SK-N-SH (cell line): ENCODE measurements at regions not wholly inside any gene's neighbourhood (a gene's known extent, or its start where the extent isn't known, plus 50 kb on each side); places are given as distances from the start of the nearest gene placed in this dataset.
"Not testable (repeated sequence)": the region's sequence is repeated elsewhere in the genome, so short reads cannot be mapped to it uniquely, and the experiment has no call there.

Source experiments
- CTCF ChIA-PET: fragments of 300-600, 350-600 bp; formaldehyde crosslinking; extraction: SDS; loops from one replicate; lab custom pipeline; 2021; lab: Yijun Ruan, JAX
- POLR2A ChIA-PET: fragments of 350-600 bp; sonication (Branson Sonifier 250); formaldehyde crosslinking; extraction: SDS; loops from one replicate; lab custom pipeline; 2020; ENCODE audit warnings: antibody characterized with exemption, inconsistent platforms; lab: Yijun Ruan, JAX
- DNase-seq: peaks from one replicate; pipeline ENCODE4 v3.0.0; 2012
- H2AFZ ChIP-seq: fragments of 200-600 bp; sonication (generic); 2 replicates; pipeline ENCODE4 v1.8.1; 2016; ENCODE audit warnings: antibody characterized with exemption, mild to moderate bottlenecking, low read depth
- H3F3A ChIP-seq: fragments of 200-600 bp; sonication (generic); replicated peaks from 2 replicates; pipeline ENCODE3; 2016; ENCODE audit warnings: antibody characterized with exemption, mild to moderate bottlenecking; ENCODE audit not compliant: insufficient read depth
- H3K27ac ChIP-seq, 2 experiments: fragments of 200-500 bp in 1 of 2; fragments of 200-600 bp in 1 of 2; sonication (Bioruptor generic) in 1 of 2; sonication (generic), shearing (Covaris generic) in 1 of 2; 2 replicates each; pipeline versions ENCODE4 v1.5.1 to v1.6.1; 2014 to 2016; ENCODE audit warnings: low read depth in 2 of 2, inconsistent platforms in 1 of 2, low read length in 1 of 2, mild to moderate bottlenecking in 1 of 2, mixed read lengths in 1 of 2
- H3K27me3 ChIP-seq: fragments of 200-600 bp; sonication (generic), shearing (Covaris generic); 2 replicates; pipeline ENCODE4 v1.6.1; 2016; ENCODE audit warnings: mixed run types; ENCODE audit not compliant: insufficient read depth
- H3K36me3 ChIP-seq, 2 experiments: fragments of 200-500 bp in 1 of 2; fragments of 200-600 bp in 1 of 2; sonication (Bioruptor generic) in 1 of 2; sonication (generic) in 1 of 2; replicated peaks in 1 of 2; 2 replicates each; pipeline versions ENCODE3 to v1.5.1; 2014 to 2016; ENCODE audit warnings: low read length in 1 of 2, mild to moderate bottlenecking in 1 of 2; ENCODE audit not compliant: insufficient read depth in 2 of 2, control insufficient read depth in 1 of 2
- H3K4me1 ChIP-seq, 2 experiments: fragments of 200-500 bp in 1 of 2; fragments of 200-600 bp in 1 of 2; sonication (Bioruptor generic) in 1 of 2; sonication (generic), shearing (Covaris generic) in 1 of 2; 2 replicates each; pipeline versions ENCODE4 v1.5.1 to v1.6.1; 2014 to 2016; ENCODE audit warnings: low read depth in 1 of 2, low read length in 1 of 2, mixed run types in 1 of 2; ENCODE audit not compliant: insufficient read depth in 2 of 2, control insufficient read depth in 1 of 2
- H3K4me2 ChIP-seq: fragments of 200-600 bp; sonication (generic), shearing (Covaris generic); 2 replicates; pipeline ENCODE4 v1.6.1; 2017; ENCODE audit warnings: mixed run types
- H3K4me3 ChIP-seq, 2 experiments: fragments of 200-500 bp in 1 of 2; fragments of 200-600 bp in 1 of 2; sonication (Bioruptor generic) in 1 of 2; sonication (generic), shearing (Covaris generic) in 1 of 2; 2 replicates each; pipeline versions ENCODE4 v1.5.1 to v1.8.1; 2014 to 2016; ENCODE audit warnings: low read depth in 2 of 2, inconsistent platforms in 1 of 2, low read length in 1 of 2, mild to moderate bottlenecking in 1 of 2, mixed read lengths in 1 of 2, moderate library complexity in 1 of 2
- H3K79me2 ChIP-seq: fragments of 200-600 bp; sonication (generic); 2 replicates; pipeline ENCODE4 v1.8.1; 2017; ENCODE audit warnings: mild to moderate bottlenecking; ENCODE audit not compliant: insufficient read depth
- H3K9ac ChIP-seq: fragments of 200-600 bp; sonication (generic); 2 replicates; pipeline ENCODE4 v1.6.1; 2017; ENCODE audit warnings: mixed run types
- H3K9me2 ChIP-seq: fragments of 200-600 bp; sonication (generic); 2 replicates; pipeline ENCODE4 v1.6.1; 2017; ENCODE audit warnings: mixed run types
- H3K9me3 ChIP-seq: fragments of 200-600 bp; sonication (generic); 2 replicates; pipeline ENCODE4 v1.6.1; 2017; ENCODE audit warnings: mixed run types, mild to moderate bottlenecking, moderate library complexity
- H4K20me1 ChIP-seq: fragments of 200-600 bp; sonication (generic); 2 replicates; pipeline ENCODE4 v1.6.1; 2017; ENCODE audit warnings: mild to moderate bottlenecking, mixed run types; ENCODE audit not compliant: insufficient read depth
- CHD2 ChIP-seq: fragments of 150-350 bp; IDR thresholded peaks from 2 replicates; pipeline ENCODE4 v1.6.1; 2018; ENCODE audit warnings: low read length; ENCODE audit not compliant: partially characterized antibody
- CTCF ChIP-seq: fragments of 200-600 bp; sonication (generic); IDR thresholded peaks from 2 replicates; pipeline ENCODE4 v1.6.1; 2017; ENCODE audit warnings: antibody characterized with exemption, mild to moderate bottlenecking, moderate library complexity
- EP300 ChIP-seq, 2 experiments: IDR thresholded peaks; 2 replicates each; pipeline versions ENCODE4 v1.4.0 to v1.6.1; 2012; ENCODE audit warnings: borderline replicate concordance in 1 of 2, low read depth in 1 of 2, low read length in 1 of 2
- FOSL2 ChIP-seq: IDR thresholded peaks from 2 replicates; pipeline ENCODE4 v1.4.0; 2012; ENCODE audit warnings: low read depth, mild to moderate bottlenecking, moderate library complexity, borderline replicate concordance
- FOXM1 ChIP-seq: IDR thresholded peaks from 2 replicates; pipeline ENCODE4 v1.4.0; 2012; ENCODE audit warnings: low read depth, mild to moderate bottlenecking
- NRF1 ChIP-seq: IDR thresholded peaks from 2 replicates; pipeline ENCODE4 v1.6.1; 2012; ENCODE audit warnings: low read depth, mild to moderate bottlenecking, low read length
- POLR2AphosphoS5 ChIP-seq: IDR thresholded peaks from 2 replicates; pipeline ENCODE4 v1.6.1; 2012; ENCODE audit warnings: low read depth, low read length
- RCOR1 ChIP-seq: fragments of 150-350 bp; IDR thresholded peaks from 2 replicates; pipeline ENCODE4 v1.6.1; 2017; ENCODE audit warnings: antibody characterized with exemption, low read length
- RXRA ChIP-seq: IDR thresholded peaks from 2 replicates; pipeline ENCODE4 v1.4.0; 2012; ENCODE audit warnings: low read depth, mild to moderate bottlenecking, borderline replicate concordance
- SMC3 ChIP-seq: IDR thresholded peaks from 2 replicates; pipeline ENCODE4 v1.6.1; 2012; ENCODE audit warnings: low read depth, low read length, improper control_type of control experiment
- WGBS: methylation state at CpG from one replicate; pipeline ENCODE4 v1.1.6; 2017; ENCODE audit warnings: low lambda C conversion rate; 5-methylcytosine and 5-hydroxymethylcytosine counted together
- TF ChIP-seq, protein P1 (sequence below): IDR thresholded peaks from 2 replicates; pipeline ENCODE4 v1.4.0; 2012; ENCODE audit warnings: low read depth, borderline replicate concordance
- TF ChIP-seq, protein P2 (sequence below): IDR thresholded peaks from 2 replicates; pipeline ENCODE4; 2012
- TF ChIP-seq, protein P3 (sequence below): fragments of 150-350 bp; IDR thresholded peaks from 2 replicates; pipeline ENCODE4 v1.6.1; 2016; ENCODE audit warnings: mild to moderate bottlenecking, low read depth, low read length

DNA sequence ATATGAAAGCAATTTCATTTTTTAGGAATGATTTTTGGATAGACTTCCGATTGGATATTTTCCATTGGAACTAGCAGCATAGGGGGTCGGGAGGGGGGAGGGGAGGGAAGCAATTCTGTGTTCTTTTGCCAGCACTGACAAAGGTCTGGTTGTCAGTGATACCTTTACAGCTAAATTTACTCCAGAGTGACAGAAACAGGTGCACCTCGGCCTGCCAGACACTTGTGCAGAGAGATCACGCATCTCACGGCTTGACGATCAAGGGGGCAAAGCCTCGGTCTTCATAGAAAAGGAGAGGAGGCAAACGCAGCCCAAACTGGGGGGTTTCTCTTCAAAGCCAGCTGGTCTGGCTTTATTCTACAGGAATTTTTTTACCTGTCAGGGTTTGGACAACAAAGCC is 339.0 kb downstream of the TYW1 start:
- H3K9ac ChIP-seq, H4K20me1 ChIP-seq, H3K36me3 ChIP-seq, H3K9me2 ChIP-seq, H3K4me2 ChIP-seq, H3K9me3 ChIP-seq, H3F3A ChIP-seq, POLR2A ChIA-PET, H3K4me1 ChIP-seq, H3K4me3 ChIP-seq, DNase-seq, CTCF ChIA-PET, H3K27ac ChIP-seq, H2AFZ ChIP-seq, H3K27me3 ChIP-seq, H3K79me2 ChIP-seq: not testable (repeated sequence)
- WGBS, result 94% methylated on average over 2 of the region's 8 CpGs

GRCh38 chr7:67338545-67338944 is 341.9 kb downstream of the TYW1 start:
- H3K9me2 ChIP-seq, H3F3A ChIP-seq, CTCF ChIA-PET, H3K9ac ChIP-seq, H3K27ac ChIP-seq, H3K4me3 ChIP-seq, H3K4me1 ChIP-seq, H3K9me3 ChIP-seq, DNase-seq, H4K20me1 ChIP-seq, H3K27me3 ChIP-seq, H3K36me3 ChIP-seq, H3K4me2 ChIP-seq, H2AFZ ChIP-seq, H3K79me2 ChIP-seq, POLR2A ChIA-PET: not testable (repeated sequence)

GRCh38 chr7:67341153-67341768 is 344.6 kb downstream of the TYW1 start:
- Histone ChIP-seq H3K4me3 (no peak overlapping the region), H3F3A (no peaks in the 10 kb centered on the region), H3K9ac (no peak overlapping the region), H3K27me3 (no peaks in the 10 kb centered on the region), H3K4me2 (no peak overlapping the region), H2AFZ (no peak overlapping the region), H3K27ac (no peak overlapping the region), H3K4me1 (peaks cover 0 to 9% of the 10 kb centered on the region in 2 experiments; a peak in 1 of 4 replicates), H3K36me3 (no peaks in the 10 kb centered on the region), H3K9me3 (peaks cover 4% of the 10 kb centered on the region; the same call in 1 of the 2 replicates), H3K79me2 (no peaks in the 10 kb centered on the region), H3K9me2 (no peaks in the 10 kb centered on the region), H4K20me1 (no peaks in the 10 kb centered on the region)
- 92% methylated on average over 10 of the region's 10 CpGs for WGBS
- TF ChIP-seq RCOR1 (no peak), POLR2AphosphoS5 (no peak), CHD2 (no peak), RXRA (no peak), FOXM1 (no peak), SMC3 (no peak), CTCF (no peak), EP300 (IDR thresholded peaks at IDR 0.05; ENCODE audit: borderline replicate concordance in 1 of 2, low read depth in 1 of 2, low read length in 1 of 2) (no peak), NRF1 (no peak), FOSL2 (no peak)
- TF ChIP-seq, protein P1, sequence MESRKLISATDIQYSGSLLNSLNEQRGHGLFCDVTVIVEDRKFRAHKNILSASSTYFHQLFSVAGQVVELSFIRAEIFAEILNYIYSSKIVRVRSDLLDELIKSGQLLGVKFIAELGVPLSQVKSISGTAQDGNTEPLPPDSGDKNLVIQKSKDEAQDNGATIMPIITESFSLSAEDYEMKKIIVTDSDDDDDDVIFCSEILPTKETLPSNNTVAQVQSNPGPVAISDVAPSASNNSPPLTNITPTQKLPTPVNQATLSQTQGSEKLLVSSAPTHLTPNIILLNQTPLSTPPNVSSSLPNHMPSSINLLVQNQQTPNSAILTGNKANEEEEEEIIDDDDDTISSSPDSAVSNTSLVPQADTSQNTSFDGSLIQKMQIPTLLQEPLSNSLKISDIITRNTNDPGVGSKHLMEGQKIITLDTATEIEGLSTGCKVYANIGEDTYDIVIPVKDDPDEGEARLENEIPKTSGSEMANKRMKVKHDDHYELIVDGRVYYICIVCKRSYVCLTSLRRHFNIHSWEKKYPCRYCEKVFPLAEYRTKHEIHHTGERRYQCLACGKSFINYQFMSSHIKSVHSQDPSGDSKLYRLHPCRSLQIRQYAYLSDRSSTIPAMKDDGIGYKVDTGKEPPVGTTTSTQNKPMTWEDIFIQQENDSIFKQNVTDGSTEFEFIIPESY, result no peak
- TF ChIP-seq, protein P2, sequence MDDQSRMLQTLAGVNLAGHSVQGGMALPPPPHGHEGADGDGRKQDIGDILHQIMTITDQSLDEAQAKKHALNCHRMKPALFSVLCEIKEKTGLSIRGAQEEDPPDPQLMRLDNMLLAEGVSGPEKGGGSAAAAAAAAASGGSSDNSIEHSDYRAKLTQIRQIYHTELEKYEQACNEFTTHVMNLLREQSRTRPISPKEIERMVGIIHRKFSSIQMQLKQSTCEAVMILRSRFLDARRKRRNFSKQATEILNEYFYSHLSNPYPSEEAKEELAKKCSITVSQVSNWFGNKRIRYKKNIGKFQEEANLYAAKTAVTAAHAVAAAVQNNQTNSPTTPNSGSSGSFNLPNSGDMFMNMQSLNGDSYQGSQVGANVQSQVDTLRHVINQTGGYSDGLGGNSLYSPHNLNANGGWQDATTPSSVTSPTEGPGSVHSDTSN, result no peak
- TF ChIP-seq, protein P3, sequence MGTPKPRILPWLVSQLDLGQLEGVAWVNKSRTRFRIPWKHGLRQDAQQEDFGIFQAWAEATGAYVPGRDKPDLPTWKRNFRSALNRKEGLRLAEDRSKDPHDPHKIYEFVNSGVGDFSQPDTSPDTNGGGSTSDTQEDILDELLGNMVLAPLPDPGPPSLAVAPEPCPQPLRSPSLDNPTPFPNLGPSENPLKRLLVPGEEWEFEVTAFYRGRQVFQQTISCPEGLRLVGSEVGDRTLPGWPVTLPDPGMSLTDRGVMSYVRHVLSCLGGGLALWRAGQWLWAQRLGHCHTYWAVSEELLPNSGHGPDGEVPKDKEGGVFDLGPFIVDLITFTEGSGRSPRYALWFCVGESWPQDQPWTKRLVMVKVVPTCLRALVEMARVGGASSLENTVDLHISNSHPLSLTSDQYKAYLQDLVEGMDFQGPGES, result no peak
- CTCF ChIA-PET, result interaction anchor here (1.1 kb wide), 1 partner anchor 30 kb away, joined by 4 read pairs; no protein-coding TSS in a partner anchor
- POLR2A ChIA-PET, result no interaction called here
- no peak for DNase-seq
